HG03432 (cell line): ENCODE measurements at regions not wholly inside any gene's neighbourhood (a gene's known extent, or its start where the extent isn't known, plus 50 kb on each side); places are given as distances from the start of the nearest gene placed in this dataset.
"Not testable (repeated sequence)": the region's sequence is repeated elsewhere in the genome, so short reads cannot be mapped to it uniquely, and the experiment has no call there.

ENCODE experiments used
- ATAC-seq: cut with Tn5 transposase; IDR thresholded peaks from one replicate; pipeline ENCODE4 v1.9.1; 2021; ENCODE audit warnings: mild to moderate bottlenecking, moderate library complexity; ENCODE audit not compliant: unreplicated experiment

DNA sequence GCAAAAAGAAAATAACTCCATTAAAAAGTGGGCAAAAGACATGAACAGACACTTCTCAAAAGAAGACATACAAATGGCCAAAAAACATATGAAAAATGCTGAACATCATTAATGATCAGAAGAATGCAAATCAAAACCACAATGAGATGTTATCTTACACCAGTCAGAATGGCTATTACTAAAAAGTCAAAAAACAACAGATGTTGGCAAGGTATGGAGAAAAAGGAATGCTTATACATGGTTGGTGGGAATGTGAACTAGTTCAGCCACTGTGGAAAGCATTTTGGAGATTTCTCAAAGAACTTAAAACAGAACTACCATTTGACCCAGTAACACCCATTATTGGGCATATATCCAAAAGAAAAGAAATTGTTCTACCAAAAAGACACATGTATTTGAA is 936.7 kb downstream of the KCNJ2 start:
- not testable (repeated sequence) for ATAC-seq

DNA sequence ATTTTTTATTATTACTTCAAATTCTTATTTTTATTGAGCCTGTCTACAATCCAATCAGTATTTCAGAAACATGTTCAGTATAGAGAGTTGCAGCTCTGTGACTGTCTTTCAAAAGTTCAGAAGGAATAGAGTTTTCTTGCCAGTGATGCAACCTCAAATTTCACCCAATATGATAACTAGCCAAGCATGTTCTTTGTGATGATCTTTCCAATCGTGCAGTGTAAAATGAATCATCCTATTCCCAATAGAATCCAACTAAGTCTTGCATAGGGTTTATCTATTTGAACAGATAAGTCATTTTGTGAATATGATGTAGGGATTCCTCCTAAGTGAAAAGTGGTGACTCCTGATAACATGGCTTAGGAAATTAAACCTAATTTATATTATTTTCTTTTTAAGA is 937.8 kb downstream of the KCNJ2 start:
- no peak for ATAC-seq

DNA sequence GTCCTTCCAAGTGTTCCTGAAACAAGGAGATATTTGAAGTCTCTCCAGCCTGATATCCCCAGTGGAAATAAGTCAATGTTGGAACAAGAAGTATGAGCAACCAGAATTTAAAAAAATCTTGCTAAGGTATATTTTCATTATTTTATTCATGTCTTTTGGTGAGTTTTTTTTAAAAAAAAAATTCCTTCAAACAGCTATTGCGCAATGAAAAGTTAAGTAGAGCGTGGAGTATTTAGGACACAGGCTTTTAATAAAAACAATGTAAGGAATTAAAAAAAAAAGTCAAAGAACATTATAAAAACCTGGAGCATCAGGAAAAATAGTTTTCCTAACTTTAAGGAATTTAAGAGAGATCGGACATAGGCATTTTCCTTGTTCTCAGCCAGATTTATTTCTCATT is 940.4 kb downstream of the KCNJ2 start:
- ATAC-seq, result no peak

DNA sequence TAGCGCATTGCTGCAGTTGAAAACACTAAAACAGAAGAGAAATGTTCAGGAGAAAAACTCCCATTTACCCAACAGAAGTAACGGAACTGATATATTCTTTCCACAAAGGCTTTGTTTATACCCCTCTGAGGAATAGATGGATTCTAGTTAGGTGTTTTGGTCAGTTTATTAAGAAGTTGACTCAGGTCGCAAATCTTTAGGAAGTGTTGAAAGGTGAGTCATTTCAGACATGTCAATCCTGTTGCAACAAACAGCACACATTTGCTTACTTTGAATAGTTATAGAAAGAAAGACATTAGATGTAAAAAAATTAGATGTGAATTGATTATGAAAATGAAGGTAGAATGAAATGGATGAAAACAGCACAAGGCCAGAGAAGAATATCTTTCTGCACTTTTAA is 941.0 kb downstream of the KCNJ2 start:
- ATAC-seq, result no peak

GRCh38 chr17:71111460-71111859 is 942.1 kb downstream of the KCNJ2 start:
- no peak for ATAC-seq

- no peak for ATAC-seq
Observed at GRCh38 chr17:71111934-71112333, 942.6 kb downstream of the KCNJ2 start.

DNA sequence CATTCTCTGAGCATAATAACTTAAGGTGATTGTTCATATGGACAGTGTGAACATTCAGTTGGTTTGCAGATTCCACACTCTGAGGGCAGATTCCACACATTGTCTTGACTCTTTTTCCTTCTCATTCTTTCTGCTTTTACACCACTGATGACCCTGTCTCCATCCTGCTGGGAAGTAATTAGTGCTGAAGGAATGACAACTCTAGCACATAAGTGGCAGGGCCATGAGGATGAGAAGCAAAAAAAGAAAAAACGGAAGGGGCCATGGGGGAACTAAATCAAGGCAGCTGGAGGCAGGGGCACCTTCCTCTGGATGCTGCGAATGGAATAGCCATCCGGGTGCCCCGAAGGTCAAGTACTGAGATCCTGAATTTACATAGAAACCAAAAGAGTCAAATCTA is 944.0 kb downstream of the KCNJ2 start:
- ATAC-seq, result no peak

DNA sequence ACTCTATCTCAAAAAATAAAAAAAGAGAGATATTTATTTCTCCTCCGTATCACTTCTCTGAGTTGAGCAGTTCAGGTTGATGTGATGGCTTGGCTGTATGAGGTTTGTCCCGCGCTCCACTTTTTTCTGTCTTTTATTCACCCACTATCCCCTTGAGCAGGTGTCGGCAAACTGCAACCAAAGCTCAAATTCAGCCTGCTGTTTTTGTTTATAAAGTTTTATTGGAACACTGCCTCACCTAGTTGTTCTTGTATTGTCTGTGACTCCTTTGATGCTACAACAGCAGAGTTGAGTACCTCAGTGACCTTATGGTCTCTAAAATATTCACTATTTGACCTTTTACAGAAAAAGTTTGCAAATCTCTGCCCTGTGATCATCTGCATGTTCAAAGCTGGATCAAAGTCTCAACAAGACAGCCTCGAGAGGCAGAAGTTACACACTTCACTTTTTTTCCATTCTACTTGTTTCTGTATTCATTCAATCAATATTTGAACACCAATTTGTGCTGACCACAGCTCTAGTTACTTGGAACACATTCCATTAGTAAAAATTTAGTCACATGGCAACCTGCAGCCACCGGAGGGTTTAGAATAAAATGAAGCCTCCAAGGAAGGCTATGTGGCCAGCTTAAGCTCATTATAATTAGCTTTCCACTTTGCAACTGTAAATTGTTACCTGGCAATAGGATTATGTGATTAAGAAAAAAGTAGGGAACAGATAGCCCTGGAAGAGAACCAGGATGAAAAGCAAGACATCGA is 945.8 kb downstream of the KCNJ2 start:
- no peak for ATAC-seq

DNA sequence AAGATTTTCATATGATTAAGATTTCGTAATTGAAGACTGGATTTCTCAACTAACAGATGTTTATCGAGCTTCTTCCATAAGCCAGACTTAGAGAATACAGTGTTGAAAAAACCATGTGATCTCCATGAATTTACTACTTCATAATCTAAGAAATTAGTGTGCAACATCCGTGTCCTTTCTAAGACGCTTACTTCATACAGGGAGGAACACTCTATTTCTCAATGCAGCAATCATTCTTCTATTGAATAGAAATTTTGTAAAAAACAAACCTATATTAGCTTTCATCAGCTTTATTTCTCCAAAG is 946.3 kb downstream of the KCNJ2 start:
- ATAC-seq, result no peak

GRCh38 chr17:71117466-71117865 is 948.1 kb downstream of the KCNJ2 start:
- ATAC-seq, result no peak

GRCh38 chr17:71118039-71118438 is 948.7 kb downstream of the KCNJ2 start:
- no peak for ATAC-seq

- ATAC-seq, result no peak
Observed at GRCh38 chr17:71127416-71127815, 958.1 kb downstream of the KCNJ2 start.

DNA sequence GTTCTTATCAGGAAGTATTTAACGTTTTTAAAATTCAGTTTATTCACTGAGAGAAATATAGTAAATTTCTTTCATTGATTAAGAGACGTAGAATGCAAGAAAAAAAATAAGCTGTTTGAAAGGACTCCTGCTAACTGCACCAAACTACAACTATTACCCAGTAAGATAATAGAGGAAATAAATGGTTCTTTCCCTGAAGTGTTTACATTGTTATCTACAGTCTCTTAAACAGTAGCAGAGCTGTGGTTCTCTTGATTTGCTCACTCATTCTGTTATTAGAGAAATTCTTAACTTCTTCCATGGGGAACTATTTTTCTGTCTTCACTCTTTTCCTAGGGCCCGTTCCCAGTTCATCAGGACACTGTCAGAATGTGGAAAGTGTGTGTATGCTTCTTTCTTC is 973.0 kb downstream of the KCNJ2 start:
- ATAC-seq, result no peak

DNA sequence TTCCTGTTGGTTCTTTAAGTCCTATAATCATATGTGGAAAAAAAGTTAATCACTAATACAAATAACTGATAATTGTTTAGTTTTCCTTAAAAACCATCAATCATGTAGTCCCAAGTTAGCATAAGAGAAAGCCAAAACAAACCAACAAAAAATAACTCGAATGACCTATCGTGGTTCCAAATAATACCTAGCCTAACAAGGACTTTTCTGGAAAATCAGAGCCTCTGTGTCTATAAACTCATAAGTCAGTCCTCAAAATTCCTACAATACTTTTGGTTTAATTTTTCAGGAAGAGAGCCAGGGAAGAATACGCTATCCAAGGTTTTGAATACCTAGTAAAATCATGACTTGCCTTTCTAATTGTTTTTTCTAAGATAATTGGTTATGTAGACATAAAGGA is 975.3 kb upstream of the SOX9 start:
- ATAC-seq, result no peak

DNA sequence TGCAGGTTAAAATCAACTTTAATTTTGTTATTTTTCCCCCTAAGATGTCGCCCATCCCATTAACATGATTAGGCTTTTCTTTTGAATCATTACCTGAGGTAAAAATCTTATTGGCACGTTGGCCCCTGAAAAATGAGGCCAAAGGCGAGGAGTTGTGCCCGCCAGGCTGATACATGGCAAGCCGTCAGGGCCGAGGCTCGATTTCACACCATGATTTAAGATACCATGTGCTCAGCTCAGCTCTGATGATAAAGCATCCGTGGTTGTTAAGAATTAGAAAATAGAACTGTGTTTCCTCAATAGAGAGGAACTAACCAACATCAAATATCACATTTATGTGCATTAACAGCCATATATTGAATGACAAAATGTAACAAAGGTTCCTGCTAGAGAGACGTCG is 972.9 kb upstream of the SOX9 start:
- ATAC-seq, result no peak

DNA sequence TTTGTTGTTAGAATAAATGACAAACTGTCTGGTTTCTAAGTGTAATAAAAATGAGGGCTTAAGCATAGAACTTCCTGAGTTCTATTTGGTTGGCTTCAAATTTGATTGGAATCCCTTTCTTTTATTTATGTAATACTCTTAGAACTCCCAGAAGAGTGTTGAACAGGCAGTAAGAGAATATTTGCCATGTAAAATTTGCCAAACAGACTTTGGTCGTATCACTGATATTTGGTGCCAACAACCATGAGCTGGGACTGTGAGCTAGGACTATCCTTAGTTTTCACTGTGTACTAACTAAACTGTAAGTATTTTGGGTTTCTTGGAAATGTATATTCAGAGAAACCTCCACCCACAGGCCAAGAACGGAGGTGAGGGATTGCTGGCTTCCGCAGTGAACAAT is 971.2 kb upstream of the SOX9 start:
- ATAC-seq, result no peak

DNA sequence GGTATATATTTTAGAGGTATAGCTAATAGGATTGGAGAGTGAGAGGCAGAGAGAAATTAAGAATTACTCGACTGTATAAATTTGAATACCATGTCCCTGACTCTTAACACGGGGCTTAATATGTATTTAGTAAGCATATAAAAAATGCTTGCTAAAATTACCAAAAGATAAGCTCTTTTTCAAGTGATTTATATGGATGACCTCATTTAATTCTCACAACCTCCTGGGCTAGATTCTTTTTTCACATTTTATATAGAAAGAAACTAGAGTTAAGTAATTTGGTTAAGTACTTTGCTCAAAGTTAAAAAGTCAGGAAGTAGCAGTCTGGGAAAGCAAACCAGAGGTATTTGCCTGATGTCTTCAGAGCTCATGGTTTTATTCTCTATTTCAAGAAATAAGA is 963.5 kb upstream of the SOX9 start:
- no peak for ATAC-seq

- ATAC-seq, result no peak
Observed at GRCh38 chr17:71158437-71158836, 962.4 kb upstream of the SOX9 start.

DNA sequence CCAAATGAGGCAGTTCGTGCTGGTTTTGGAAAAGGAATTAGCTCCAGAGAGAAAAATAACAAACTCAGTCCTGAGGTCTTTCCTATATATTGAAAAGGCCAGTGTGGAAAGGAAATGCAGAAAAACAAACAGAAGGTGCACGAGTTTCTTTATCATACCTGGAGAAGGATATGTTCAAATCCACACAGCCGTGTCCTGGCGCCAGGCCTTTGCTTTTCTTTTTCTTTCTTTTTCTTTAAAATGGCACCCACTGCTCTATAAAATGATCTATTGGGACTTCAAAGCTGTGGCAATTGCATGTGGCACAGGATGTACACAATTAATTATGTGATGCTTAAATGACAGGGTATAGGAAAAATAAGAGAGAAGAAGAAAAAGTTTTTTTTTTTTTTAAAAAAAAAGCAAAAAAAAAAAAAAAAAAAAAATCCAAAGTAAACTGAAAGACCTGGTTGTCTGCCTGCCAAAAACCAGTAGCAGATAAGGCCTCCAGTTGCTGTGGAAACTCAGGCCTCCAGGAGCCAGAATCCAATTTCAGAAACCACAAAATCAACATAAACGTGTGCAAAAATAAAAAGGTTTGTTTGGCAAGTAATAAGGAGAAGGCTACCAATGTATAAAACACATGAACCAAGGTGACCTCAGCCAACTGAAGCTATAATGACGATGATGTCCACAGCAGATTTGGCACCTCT is 957.6 kb upstream of the SOX9 start:
- no peak for ATAC-seq

- ATAC-seq, result no peak
Observed at GRCh38 chr17:71163813-71164122, 957.1 kb upstream of the SOX9 start.

- ATAC-seq, result no peak
Observed at GRCh38 chr17:71164561-71164960, 956.3 kb upstream of the SOX9 start.

DNA sequence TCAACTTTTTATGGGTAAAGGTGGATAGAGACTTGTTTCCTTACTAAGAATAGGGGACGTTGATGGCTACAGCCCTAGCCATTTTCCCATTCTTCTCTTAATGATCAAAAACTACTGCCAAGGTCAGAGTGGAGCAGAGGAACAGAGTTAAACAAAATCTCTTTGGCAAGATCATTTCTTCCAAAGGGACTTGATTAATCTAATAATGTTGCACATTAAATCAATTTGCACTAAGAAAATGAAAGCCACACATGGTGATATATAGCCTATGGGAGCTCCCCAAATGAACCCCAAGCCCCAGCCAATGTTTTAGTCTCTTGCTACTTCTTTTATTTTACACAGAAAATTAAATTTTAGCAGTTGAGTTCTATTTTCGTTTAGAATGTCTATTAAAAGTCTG is 954.5 kb upstream of the SOX9 start:
- no peak for ATAC-seq
